ENCODE measurements at regions not wholly inside any gene's neighbourhood (a gene's known extent, or its start where the extent isn't known, plus 50 kb on each side); places are given as distances from the start of the nearest gene placed in this dataset.
A peak's percentile ranks its signal among the peaks of the same experiment; 100 is the strongest.
"Not testable (repeated sequence)": the region's sequence is repeated elsewhere in the genome, so short reads cannot be mapped to it uniquely, and the experiment has no call there.

DNA sequence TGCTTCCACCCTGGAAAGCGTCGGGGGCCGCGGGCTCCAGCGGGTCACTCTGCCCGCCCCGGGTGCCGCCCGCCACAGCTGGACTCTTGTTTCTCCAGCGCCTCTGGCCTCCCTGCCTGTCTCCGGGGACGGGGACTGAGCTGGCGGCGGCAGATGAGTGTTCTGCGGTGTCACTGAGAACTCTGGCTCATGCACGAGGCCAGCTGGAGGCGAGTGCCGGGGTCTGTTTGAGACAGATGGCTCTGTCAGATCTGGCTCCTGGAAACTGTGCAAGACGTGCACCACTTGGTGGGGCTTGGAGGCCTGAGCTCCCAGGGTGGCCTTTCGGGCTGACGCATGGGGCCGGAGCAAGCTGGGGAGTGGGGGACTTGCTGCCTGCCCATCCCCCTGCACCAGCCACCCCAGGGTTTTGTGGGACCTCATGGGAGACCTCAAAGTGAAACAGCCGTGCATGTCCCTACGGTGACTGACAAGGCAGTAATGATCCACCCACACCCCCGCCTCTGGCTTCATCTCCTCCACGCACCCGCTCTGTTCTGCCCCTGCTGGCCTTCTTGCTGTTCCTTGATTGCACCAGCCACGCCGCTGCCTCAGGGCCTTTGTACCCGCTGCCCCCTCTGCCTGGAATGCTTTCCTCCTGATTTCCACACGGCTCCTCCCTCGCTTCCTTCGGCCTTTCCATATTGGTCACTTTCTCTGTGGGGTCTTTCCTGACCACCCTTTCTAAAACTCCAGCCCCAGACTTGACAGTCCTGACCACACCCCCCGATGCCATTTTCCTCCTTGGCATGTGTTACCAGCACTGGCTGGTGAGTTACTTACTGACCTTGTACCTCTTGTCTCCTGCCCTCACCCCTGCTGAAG lies 174.9 kb upstream of the CIBAR2 start:
- no peak overlapping the region for H2BK12ac ChIP-seq (ENCODE audit: insufficient read length, low read depth, low read length)
- no peak overlapping the region for H2BK15ac ChIP-seq (ENCODE audit: low read depth, low read length)
- H3K14ac ChIP-seq (ENCODE audit: insufficient read depth, low read length), result no peak overlapping the region; the same call in 1 of the 2 replicates
- no peak overlapping the region for H2BK20ac ChIP-seq (ENCODE audit: low read depth, low read length, poor library complexity, severe bottlenecking)
- DNase-seq, result no peak
- H4K20me1 ChIP-seq (ENCODE audit: control insufficient read depth, insufficient read depth, insufficient read length), result peaks cover 2% of the 10 kb centered on the region
- TF ChIP-seq, protein P1, sequence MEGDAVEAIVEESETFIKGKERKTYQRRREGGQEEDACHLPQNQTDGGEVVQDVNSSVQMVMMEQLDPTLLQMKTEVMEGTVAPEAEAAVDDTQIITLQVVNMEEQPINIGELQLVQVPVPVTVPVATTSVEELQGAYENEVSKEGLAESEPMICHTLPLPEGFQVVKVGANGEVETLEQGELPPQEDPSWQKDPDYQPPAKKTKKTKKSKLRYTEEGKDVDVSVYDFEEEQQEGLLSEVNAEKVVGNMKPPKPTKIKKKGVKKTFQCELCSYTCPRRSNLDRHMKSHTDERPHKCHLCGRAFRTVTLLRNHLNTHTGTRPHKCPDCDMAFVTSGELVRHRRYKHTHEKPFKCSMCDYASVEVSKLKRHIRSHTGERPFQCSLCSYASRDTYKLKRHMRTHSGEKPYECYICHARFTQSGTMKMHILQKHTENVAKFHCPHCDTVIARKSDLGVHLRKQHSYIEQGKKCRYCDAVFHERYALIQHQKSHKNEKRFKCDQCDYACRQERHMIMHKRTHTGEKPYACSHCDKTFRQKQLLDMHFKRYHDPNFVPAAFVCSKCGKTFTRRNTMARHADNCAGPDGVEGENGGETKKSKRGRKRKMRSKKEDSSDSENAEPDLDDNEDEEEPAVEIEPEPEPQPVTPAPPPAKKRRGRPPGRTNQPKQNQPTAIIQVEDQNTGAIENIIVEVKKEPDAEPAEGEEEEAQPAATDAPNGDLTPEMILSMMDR (conservative IDR thresholded peaks at IDR 0.05), result no peak
- no peaks in the 10 kb centered on the region for H3K79me1 ChIP-seq (ENCODE audit: insufficient read depth, low read depth, low read length, poor library complexity, severe bottlenecking)
- H4K5ac ChIP-seq (ENCODE audit: insufficient read length, low read depth, low read length), result no peak overlapping the region
- H2BK120ac ChIP-seq (ENCODE audit: low read depth, low read length, poor library complexity, severe bottlenecking), result no peak overlapping the region
- no peak overlapping the region for H3K18ac ChIP-seq (ENCODE audit: insufficient read length, low read depth, low read length)
- H4K8ac ChIP-seq (replicated peaks; ENCODE audit: insufficient read length, low read depth, low read length), result no peak overlapping the region
- peak overlapping the region in 1 of 2 experiments; percentile 1; a peak in 1 of 5 replicates for H3K4me3 Mint-ChIP-seq
- peak overlapping the region in 1 of 3 experiments; percentile 13; a peak in 1 of 7 replicates for H3K27ac Mint-ChIP-seq
- no peak overlapping the region for H3K4ac ChIP-seq (ENCODE audit: low read depth, low read length)
- H3K9me3 Mint-ChIP-seq, result no peaks in the 10 kb centered on the region
- no peaks in the 10 kb centered on the region for H3K36me3 Mint-ChIP-seq (ENCODE audit: insufficient read depth in 1 of 3, low read depth in 3 of 3)
- no peaks in the 10 kb centered on the region for H3K4me1 ChIP-seq (ENCODE audit: insufficient read depth, low read length)
- peaks cover 0 to 24% of the 10 kb centered on the region in 2 experiments; a peak in 2 of 4 replicates for H3K4me1 Mint-ChIP-seq
- no peak overlapping the region for H3K9ac ChIP-seq (ENCODE audit: extremely low read depth, insufficient read length, low read length)
- no peak overlapping the region for H2AFZ ChIP-seq (ENCODE audit: low read length)
- no peak overlapping the region for H3K4me2 ChIP-seq (ENCODE audit: insufficient read depth, insufficient read length, low read length)
- H3K23me2 ChIP-seq (ENCODE audit: insufficient read length, low read depth, low read length, poor library complexity, severe bottlenecking), result no peaks in the 10 kb centered on the region
- H3K9me3 ChIP-seq (ENCODE audit: control insufficient read depth, low read depth, low read length), result no peaks in the 10 kb centered on the region
- no peak overlapping the region for H3K23ac ChIP-seq (ENCODE audit: insufficient read length, low read depth, low read length)
- no CpG with 5 or more reads among the region's 34 CpGs for WGBS (ENCODE audit: extremely low coverage, insufficient read length, low lambda C conversion rate)
- H3K27me3 ChIP-seq (ENCODE audit: insufficient read depth, low read length), result no peaks in the 10 kb centered on the region
- H2BK5ac ChIP-seq (ENCODE audit: insufficient read length, low read length), result no peak overlapping the region
- H3K27me3 Mint-ChIP-seq (ENCODE audit: low read depth), result no peaks in the 10 kb centered on the region
- H3T11ph ChIP-seq (ENCODE audit: low read length), result no peak overlapping the region
- H4K91ac ChIP-seq (ENCODE audit: insufficient read length, low read depth, low read length), result no peak overlapping the region
- H2AK5ac ChIP-seq (ENCODE audit: insufficient read length, low read length), result no peak overlapping the region
- H3K56ac ChIP-seq (ENCODE audit: insufficient read length, low read depth, low read length), result no peak overlapping the region
- H3K79me2 ChIP-seq (ENCODE audit: insufficient read depth, low read length), result no peaks in the 10 kb centered on the region
- H3K27ac ChIP-seq (ENCODE audit: insufficient read length, low read depth, low read length), result no peak overlapping the region

DNA sequence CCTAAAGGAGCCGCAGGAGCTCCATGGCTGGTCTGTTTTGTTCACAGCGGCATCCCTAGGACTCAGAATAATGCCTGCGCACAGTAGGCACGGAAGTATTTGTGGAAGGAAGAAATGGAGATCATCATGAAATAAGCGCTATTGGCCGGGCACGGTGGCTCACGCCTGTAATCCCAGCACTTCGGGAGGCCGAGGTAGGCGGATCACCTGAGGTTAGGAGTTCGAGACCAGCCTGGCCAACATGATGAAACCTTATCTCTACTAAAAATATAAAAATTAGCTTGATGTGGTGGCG lies 175.5 kb upstream of the CIBAR2 start:
- H3K36me3 Mint-ChIP-seq (ENCODE audit: insufficient read depth in 1 of 3, low read depth in 3 of 3); H2BK20ac ChIP-seq (ENCODE audit: low read depth, low read length, poor library complexity, severe bottlenecking); H3K23me2 ChIP-seq (ENCODE audit: insufficient read length, low read depth, low read length, poor library complexity, severe bottlenecking); H2AK5ac ChIP-seq (ENCODE audit: insufficient read length, low read length); H3K9ac ChIP-seq (ENCODE audit: extremely low read depth, insufficient read length, low read length); H2BK15ac ChIP-seq (ENCODE audit: low read depth, low read length); H2BK5ac ChIP-seq (ENCODE audit: insufficient read length, low read length); H3K4ac ChIP-seq (ENCODE audit: low read depth, low read length); H3K79me2 ChIP-seq (ENCODE audit: insufficient read depth, low read length); H3K27me3 Mint-ChIP-seq (ENCODE audit: low read depth); H3K4me2 ChIP-seq (ENCODE audit: insufficient read depth, insufficient read length, low read length); H4K91ac ChIP-seq (ENCODE audit: insufficient read length, low read depth, low read length); H4K5ac ChIP-seq (ENCODE audit: insufficient read length, low read depth, low read length); H3K56ac ChIP-seq (ENCODE audit: insufficient read length, low read depth, low read length); H3K14ac ChIP-seq (ENCODE audit: insufficient read depth, low read length); H2BK12ac ChIP-seq (ENCODE audit: insufficient read length, low read depth, low read length); H3K27me3 ChIP-seq (ENCODE audit: insufficient read depth, low read length); DNase-seq; H4K8ac ChIP-seq (replicated peaks; ENCODE audit: insufficient read length, low read depth, low read length); H3K27ac ChIP-seq (ENCODE audit: insufficient read length, low read depth, low read length); H3K18ac ChIP-seq (ENCODE audit: insufficient read length, low read depth, low read length); H3K79me1 ChIP-seq (ENCODE audit: insufficient read depth, low read depth, low read length, poor library complexity, severe bottlenecking); H3K4me1 ChIP-seq (ENCODE audit: insufficient read depth, low read length); H4K20me1 ChIP-seq (ENCODE audit: control insufficient read depth, insufficient read depth, insufficient read length); H3K23ac ChIP-seq (ENCODE audit: insufficient read length, low read depth, low read length); H3K4me3 Mint-ChIP-seq; H3K9me3 ChIP-seq (ENCODE audit: control insufficient read depth, low read depth, low read length); H2BK120ac ChIP-seq (ENCODE audit: low read depth, low read length, poor library complexity, severe bottlenecking); H2AFZ ChIP-seq (ENCODE audit: low read length); H3T11ph ChIP-seq (ENCODE audit: low read length); H3K9me3 Mint-ChIP-seq: not testable (repeated sequence)
- Mint-ChIP-seq H3K27ac (peak overlapping the region in 1 of 3 experiments; percentile 13; a peak in 1 of 7 replicates), H3K4me1 (peaks cover 0 to 24% of the 10 kb centered on the region in 2 experiments; a peak in 2 of 4 replicates)
- WGBS (ENCODE audit: extremely low coverage, insufficient read length, low lambda C conversion rate), result no CpG with 5 or more reads among the region's 13 CpGs

All from H9 (cell line).